GM19239 (cell line): ENCODE measurements at regions not wholly inside any gene's neighbourhood (a gene's known extent, or its start where the extent isn't known, plus 50 kb on each side); places are given as distances from the start of the nearest gene placed in this dataset.

Experiments
- DNase-seq: peaks from one replicate; pipeline ENCODE4 v3.0.0; 2011; ENCODE audit warnings: low spot score; ENCODE audit not compliant: insufficient read length
- FAIRE-seq: peaks from 2 replicates; lab custom pipeline; 2011; peaks lifted over from hg19 to GRCh38; lab: Jason Lieb, UNC

GRCh38 chr10:92747066-92747465 is 57.3 kb downstream of the HHEX start:
- no peak for DNase-seq

GRCh38 chr10:92747600-92747999 is 57.8 kb downstream of the HHEX start:
- no peak for FAIRE-seq
- DNase-seq, result no peak

More at GRCh38 chr10:92747066-92747465, 57.3 kb downstream of the HHEX start:
- no peak for FAIRE-seq

GRCh38 chr10:92750791-92751533 is 61.2 kb downstream of the HHEX start:
- FAIRE-seq (no peak), DNase-seq (no peak)

- no peak for FAIRE-seq
- DNase-seq, result no peak
Measured at GRCh38 chr10:92751534-92751811, 61.7 kb downstream of the HHEX start.

GRCh38 chr10:92751827-92752226 is 62.1 kb downstream of the HHEX start:
- no peak for FAIRE-seq
- no peak for DNase-seq

GRCh38 chr10:92753865-92754264 is 64.1 kb downstream of the HHEX start:
- DNase-seq, result no peak
- FAIRE-seq, result no peak

- no peak for DNase-seq
- no peak for FAIRE-seq
Measured at GRCh38 chr10:92755725-92756124, 66.0 kb downstream of the HHEX start.

GRCh38 chr10:92756201-92757065 is 66.7 kb downstream of the HHEX start:
- FAIRE-seq, result no peak
- DNase-seq, result peak; percentile 36

- FAIRE-seq (peak; percentile 97), DNase-seq (peak; percentile 56)
Measured at GRCh38 chr10:92757066-92757710, 67.4 kb downstream of the HHEX start.

GRCh38 chr10:92757711-92758104 is 68.0 kb downstream of the HHEX start:
- FAIRE-seq (no peak), DNase-seq (no peak)

GRCh38 chr10:92758594-92758993 is 68.8 kb downstream of the HHEX start:
- FAIRE-seq (no peak), DNase-seq (no peak)

- FAIRE-seq (no peak), DNase-seq (no peak)
Measured at GRCh38 chr10:92760609-92761008, 70.9 kb downstream of the HHEX start.

GRCh38 chr10:92761571-92761970 is 71.8 kb downstream of the HHEX start:
- no peak for FAIRE-seq
- DNase-seq, result no peak

GRCh38 chr10:92763634-92764155 is 73.9 kb downstream of the HHEX start:
- no peak for FAIRE-seq
- no peak for DNase-seq

- no peak for FAIRE-seq
- no peak for DNase-seq
Measured at GRCh38 chr10:92766451-92766850, 76.7 kb downstream of the HHEX start.

- FAIRE-seq (no peak), DNase-seq (no peak)
Measured at GRCh38 chr10:92768104-92768503, 78.3 kb downstream of the HHEX start.

- no peak for FAIRE-seq
- DNase-seq, result no peak
Measured at GRCh38 chr10:92773776-92774175, 74.5 kb upstream of the EXOC6 start.

GRCh38 chr10:92778091-92778490 is 70.2 kb upstream of the EXOC6 start:
- DNase-seq, result no peak
- no peak for FAIRE-seq

- FAIRE-seq (no peak), DNase-seq (no peak)
Measured at GRCh38 chr10:92785118-92785517, 63.2 kb upstream of the EXOC6 start.

- DNase-seq, result no peak
- no peak for FAIRE-seq
Measured at GRCh38 chr10:92787557-92788152, 60.7 kb upstream of the EXOC6 start.

GRCh38 chr10:92789067-92789466 is 59.3 kb upstream of the EXOC6 start:
- FAIRE-seq (no peak), DNase-seq (no peak)
